ENCODE measurements at regions not wholly inside any gene's neighbourhood (a gene's known extent, or its start where the extent isn't known, plus 50 kb on each side); places are given as distances from the start of the nearest gene placed in this dataset.

- Histone ChIP-seq H2AFZ (ENCODE audit: low read depth) (no peak overlapping the region), H3K27ac (ENCODE audit: low read depth in 2 of 2, low read length in 1 of 2) (no peak overlapping the region), H3K4me2 (no peak overlapping the region), H3K27me3 (ENCODE audit: insufficient read depth) (no peaks in the 10 kb centered on the region), H3K9me3 (no peaks in the 10 kb centered on the region), H3K9ac (no peak overlapping the region), H3K9me2 (no peaks in the 10 kb centered on the region), H3F3A (replicated peaks; ENCODE audit: insufficient read depth) (no peaks in the 10 kb centered on the region), H4K20me1 (ENCODE audit: insufficient read depth) (no peaks in the 10 kb centered on the region), H3K36me3 (replicated peaks in 1 of 2; ENCODE audit: control insufficient read depth in 1 of 2, insufficient read depth in 2 of 2, low read length in 1 of 2) (no peaks in the 10 kb centered on the region), H3K4me1 (ENCODE audit: control insufficient read depth in 1 of 2, insufficient read depth in 2 of 2, low read depth in 1 of 2, low read length in 1 of 2) (peaks cover 0 to 4% of the 10 kb centered on the region in 2 experiments; a peak in 1 of 4 replicates), H3K4me3 (ENCODE audit: low read depth in 2 of 2, low read length in 1 of 2) (no peak overlapping the region), H3K79me2 (ENCODE audit: insufficient read depth) (no peaks in the 10 kb centered on the region)
- TF ChIP-seq NFIC (IDR thresholded peaks at IDR 0.05; ENCODE audit: borderline replicate concordance), result no peak
- no peak for TF ChIP-seq EZH2phosphoT487 (IDR thresholded peaks at IDR 0.05; ENCODE audit: borderline replicate concordance, low read depth)
- no peak for TF ChIP-seq RAD21 (IDR thresholded peaks at IDR 0.05; ENCODE audit: low read length)
- TF ChIP-seq TEAD4 (IDR thresholded peaks at IDR 0.05; ENCODE audit: borderline replicate concordance, insufficient read depth), result no peak
- no peak for TF ChIP-seq CTCF (IDR thresholded peaks at IDR 0.05)
- no peak for TF ChIP-seq TAF1 (IDR thresholded peaks at IDR 0.05; ENCODE audit: borderline replicate concordance, low read depth, low read length)
- TF ChIP-seq CHD2 (IDR thresholded peaks at IDR 0.05; ENCODE audit: low read length, partially characterized antibody), result no peak
- no peak for TF ChIP-seq ELF1 (IDR thresholded peaks at IDR 0.05)
- no peak for TF ChIP-seq MEF2A (IDR thresholded peaks at IDR 0.05; ENCODE audit: borderline replicate concordance, low read depth)
- no peak for TF ChIP-seq RFX5 (IDR thresholded peaks at IDR 0.05; ENCODE audit: low read length)
- no peak for TF ChIP-seq IRF3 (IDR thresholded peaks at IDR 0.05; ENCODE audit: low read depth, low read length)
- TF ChIP-seq RXRA (IDR thresholded peaks at IDR 0.05; ENCODE audit: borderline replicate concordance, low read depth), result no peak
- no peak for TF ChIP-seq SIN3A (IDR thresholded peaks at IDR 0.05; ENCODE audit: borderline replicate concordance, low read depth, low read length)
- no peak for TF ChIP-seq FOXJ3 (CRISPR knock-in tag; IDR thresholded peaks at IDR 0.05)
- TF ChIP-seq MAX (IDR thresholded peaks at IDR 0.05; ENCODE audit: low read depth), result no peak
- TF ChIP-seq USF1 (IDR thresholded peaks at IDR 0.05; ENCODE audit: borderline replicate concordance, low read depth), result no peak
- TF ChIP-seq TCF12 (IDR thresholded peaks at IDR 0.05), result no peak
- ChIA-PET POLR2A (no interaction called here), CTCF (interaction anchor here (1.3 to 2.0 kb wide), 2 partner anchors 11 to 525 kb away, joined by 4 to 6 read pairs; no protein-coding TSS in a partner anchor)
- 32% methylated on average over 4 of the region's 4 CpGs for WGBS (ENCODE audit: low lambda C conversion rate)
- DNase-seq, result no peak
Observed at GRCh38 chr11:127632546-127632945, 632.0 kb upstream of the KIRREL3 start.

Measured in SK-N-SH (cell line).